ENCODE measurements at regions not wholly inside any gene's neighbourhood (a gene's known extent, or its start where the extent isn't known, plus 50 kb on each side); places are given as distances from the start of the nearest gene placed in this dataset.

GRCh38 chrX:144791298-144791697 lies 456.0 kb upstream of the SPANXN1 start:
- peak; percentile 12 for DNase-seq (ENCODE audit: low read depth)

DNA sequence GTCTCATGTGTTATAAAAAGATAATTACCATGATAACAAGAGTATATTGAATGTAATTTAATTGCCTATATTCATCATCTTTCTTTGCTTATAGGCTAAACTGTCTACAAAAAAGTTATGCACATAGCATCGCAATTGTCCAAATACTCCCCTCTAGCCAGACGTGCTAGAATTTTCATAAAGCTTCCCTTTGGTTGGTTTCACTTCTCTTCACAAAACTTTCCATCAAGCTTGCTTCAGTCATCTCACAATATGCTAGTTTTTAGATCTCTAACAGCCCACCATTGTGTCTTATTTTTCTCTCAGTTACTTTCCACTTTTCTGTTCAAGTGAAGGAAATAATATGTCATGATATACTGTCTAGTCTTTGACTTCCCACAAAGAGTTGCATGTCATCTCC lies 448.3 kb upstream of the SPANXN1 start:
- no peak for DNase-seq (ENCODE audit: low read depth)

DNA sequence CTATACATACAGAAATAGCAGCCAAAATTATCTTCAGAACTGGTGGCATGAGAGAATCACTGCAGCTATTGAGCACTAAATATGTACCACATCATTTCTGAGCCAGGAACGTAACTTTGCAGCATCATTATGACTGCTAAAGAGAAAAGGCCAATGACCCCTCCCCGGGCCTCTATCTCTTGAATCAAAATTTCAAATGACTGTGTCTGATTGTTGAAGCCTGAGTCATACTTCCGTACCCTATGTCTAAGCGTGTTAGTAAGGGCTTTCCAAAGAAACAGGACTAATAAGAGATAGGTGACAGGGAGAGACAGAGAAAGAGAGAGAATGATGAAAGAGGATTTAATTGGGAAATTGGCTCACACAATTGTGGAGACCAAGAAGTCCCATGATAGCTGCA lies 445.5 kb upstream of the SPANXN1 start:
- no peak for DNase-seq (ENCODE audit: low read depth)

- no peak for DNase-seq (ENCODE audit: low read depth)
Measured at GRCh38 chrX:144809025-144809424, 438.3 kb upstream of the SPANXN1 start.

DNA sequence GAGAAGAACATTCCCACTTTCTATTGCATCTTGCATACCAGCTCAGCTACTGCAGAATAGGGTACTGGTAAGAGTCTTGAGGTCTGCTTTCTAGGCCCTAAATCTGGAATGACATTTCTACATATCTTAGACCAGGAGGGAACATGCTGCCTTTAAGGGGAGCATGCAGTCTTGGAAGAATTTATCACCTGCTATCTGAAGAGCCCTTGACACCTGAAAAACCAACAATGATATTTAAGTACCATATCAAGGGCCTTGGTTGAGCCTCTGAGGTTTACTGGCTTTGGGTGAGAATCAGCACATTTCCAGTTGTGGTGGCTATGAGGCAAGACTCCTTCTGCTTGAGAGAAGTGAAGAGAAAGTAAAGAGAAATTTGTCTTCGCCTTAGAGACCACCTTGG lies 436.8 kb upstream of the SPANXN1 start:
- no peak for DNase-seq (ENCODE audit: low read depth)

DNA sequence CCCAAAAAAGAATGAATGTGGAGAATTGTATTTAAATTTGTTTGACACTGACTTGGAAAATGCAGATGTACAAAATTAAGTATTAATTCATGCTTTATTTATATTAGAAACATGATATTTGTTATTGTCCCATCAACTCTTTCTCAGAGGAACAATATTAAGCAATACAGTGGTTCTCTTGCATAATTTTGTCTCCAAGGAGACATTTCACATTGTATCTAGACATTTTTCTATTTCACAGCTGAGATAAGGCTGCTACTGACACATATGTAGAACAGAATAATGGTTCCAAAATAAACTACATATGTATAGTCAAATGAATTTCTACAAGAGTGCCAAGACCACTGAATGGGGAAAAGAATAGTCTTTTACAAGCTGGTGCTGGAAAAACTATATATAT lies 427.9 kb upstream of the SPANXN1 start:
- no peak for DNase-seq (ENCODE audit: low read depth)

GRCh38 chrX:144840616-144841015 lies 406.7 kb upstream of the SPANXN1 start:
- DNase-seq (ENCODE audit: low read depth): peak; percentile 0

DNA sequence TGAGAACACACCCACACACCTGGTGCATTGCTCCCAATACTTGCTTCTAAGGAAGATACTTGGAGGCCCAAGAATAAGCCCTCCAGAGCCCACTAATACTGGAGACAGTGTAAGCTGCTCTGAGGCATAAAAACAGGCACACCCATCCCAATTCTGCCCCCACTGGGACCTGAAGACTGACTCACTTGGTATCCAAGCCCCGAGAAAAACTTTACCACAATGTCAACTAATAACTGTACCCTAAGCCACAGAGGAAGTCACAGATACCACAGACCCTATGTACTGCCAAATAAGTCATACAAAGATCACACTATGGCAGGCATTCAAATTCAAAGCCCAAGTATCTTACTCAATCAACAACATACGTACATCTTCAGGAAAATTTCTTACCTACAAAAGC lies 398.2 kb upstream of the SPANXN1 start:
- no peak for DNase-seq (ENCODE audit: low read depth)

DNA sequence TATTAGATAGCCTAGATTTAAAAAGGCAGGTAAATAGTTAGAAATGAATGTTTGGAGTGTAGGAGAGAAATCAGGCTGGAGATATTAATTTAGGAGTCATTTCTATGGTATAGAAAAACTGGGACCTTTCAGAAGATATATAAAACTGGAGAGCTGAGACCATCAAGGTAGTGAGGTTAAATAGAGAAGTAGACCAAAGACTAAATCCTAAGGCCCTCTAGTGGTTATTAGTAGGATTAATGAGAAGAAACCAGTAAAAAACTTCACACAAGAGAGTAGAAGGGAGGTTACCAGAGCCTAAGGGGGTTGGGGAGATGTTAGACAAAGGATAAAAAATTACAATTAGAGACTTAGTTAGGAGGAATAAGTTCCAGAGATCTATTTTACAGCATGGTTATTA lies 351.0 kb upstream of the SPANXN1 start:
- DNase-seq (ENCODE audit: low read depth): peak; percentile 0

DNA sequence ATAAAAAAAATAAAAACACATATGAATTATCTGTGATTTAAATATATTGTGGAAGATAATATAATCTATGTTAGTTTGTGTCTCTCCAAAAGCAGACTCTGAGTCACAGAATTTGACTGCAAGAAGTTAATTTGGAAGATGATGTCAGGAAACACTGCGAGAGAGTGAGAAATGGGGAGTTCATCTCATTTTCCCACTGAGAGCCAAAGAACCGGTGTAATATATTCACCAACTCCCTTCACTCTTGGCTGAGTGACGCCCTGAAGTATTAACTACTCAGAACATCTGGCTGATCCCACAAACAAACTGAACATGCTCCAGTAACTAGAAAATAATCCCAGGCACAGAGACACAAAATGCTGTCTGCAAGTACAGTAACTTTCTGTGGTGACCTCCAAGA lies 345.8 kb upstream of the SPANXN1 start:
- no peak for DNase-seq (ENCODE audit: low read depth)

GRCh38 chrX:144916785-144917184 lies 330.5 kb upstream of the SPANXN1 start:
- no peak for DNase-seq (ENCODE audit: low read depth)

- DNase-seq (ENCODE audit: low read depth): no peak
Measured at GRCh38 chrX:144918936-144919335, 328.4 kb upstream of the SPANXN1 start.

GRCh38 chrX:144946666-144947065 lies 300.6 kb upstream of the SPANXN1 start:
- DNase-seq (ENCODE audit: low read depth): no peak

All from renal cortical epithelial cell (primary cell).